Osteoblast (primary cell): ENCODE measurements at regions not wholly inside any gene's neighbourhood (a gene's known extent, or its start where the extent isn't known, plus 50 kb on each side); places are given as distances from the start of the nearest gene placed in this dataset.
A peak's percentile ranks its signal among the peaks of the same experiment; 100 is the strongest.
"Not testable (repeated sequence)": the region's sequence is repeated elsewhere in the genome, so short reads cannot be mapped to it uniquely, and the experiment has no call there.

ENCODE experiments used
- DNase-seq: peaks from one replicate; pipeline ENCODE4 v3.0.0; 2011; ENCODE audit warnings: low spot score, mixed read lengths; ENCODE audit not compliant: insufficient read length; ENCODE audit errors: missing footprints
- H2AFZ ChIP-seq: 2 replicates; pipeline ENCODE4 v1.6.0; 2011; ENCODE audit warnings: mild to moderate bottlenecking, low read length
- H3K27ac ChIP-seq: 2 replicates; pipeline ENCODE4 v1.5.1; 2011; ENCODE audit warnings: mild to moderate bottlenecking, low read depth, low read length, moderate library complexity
- H3K27me3 ChIP-seq: 2 replicates; pipeline ENCODE4 v1.6.0; 2012; ENCODE audit warnings: mild to moderate bottlenecking, control low read depth, inconsistent platforms, low read length, moderate library complexity; ENCODE audit not compliant: insufficient read depth
- H3K36me3 ChIP-seq: 2 replicates; pipeline ENCODE4 v1.5.1; 2011; ENCODE audit warnings: mild to moderate bottlenecking, low read length, control low read depth, moderate library complexity; ENCODE audit not compliant: insufficient read depth
- H3K4me1 ChIP-seq: 2 replicates; pipeline ENCODE4 v1.5.1; 2011; ENCODE audit warnings: mild to moderate bottlenecking, low read length, control low read depth, moderate library complexity; ENCODE audit not compliant: insufficient read depth
- H3K4me2 ChIP-seq: 2 replicates; pipeline ENCODE4 v1.6.0; 2011; ENCODE audit warnings: mild to moderate bottlenecking, low read length; ENCODE audit not compliant: insufficient read depth
- H3K4me3 ChIP-seq: fragments of 200-600 bp; sonication (generic); 3 replicates; pipeline ENCODE4 v1.5.1; 2012; ENCODE audit warnings: mild to moderate bottlenecking, low read length, inconsistent platforms; ENCODE audit not compliant: insufficient read depth
- H3K79me2 ChIP-seq: 2 replicates; pipeline ENCODE4 v1.6.0; 2012; ENCODE audit warnings: mild to moderate bottlenecking, low read length, control low read depth, inconsistent platforms; ENCODE audit not compliant: insufficient read depth
- H3K9me3 ChIP-seq: 2 replicates; pipeline ENCODE4 v1.5.1; 2011; ENCODE audit warnings: low read depth, low read length, control low read depth
- H4K20me1 ChIP-seq: 2 replicates; pipeline ENCODE4 v1.6.0; 2012; ENCODE audit warnings: mild to moderate bottlenecking, low read length, control low read depth; ENCODE audit not compliant: insufficient read depth
- TF ChIP-seq, protein P1 (sequence below): IDR thresholded peaks from 2 replicates; pipeline ENCODE4 v1.5.1; 2011; ENCODE audit warnings: mild to moderate bottlenecking, low read depth, low read length, moderate library complexity; ENCODE audit errors: extremely low read depth

DNA sequence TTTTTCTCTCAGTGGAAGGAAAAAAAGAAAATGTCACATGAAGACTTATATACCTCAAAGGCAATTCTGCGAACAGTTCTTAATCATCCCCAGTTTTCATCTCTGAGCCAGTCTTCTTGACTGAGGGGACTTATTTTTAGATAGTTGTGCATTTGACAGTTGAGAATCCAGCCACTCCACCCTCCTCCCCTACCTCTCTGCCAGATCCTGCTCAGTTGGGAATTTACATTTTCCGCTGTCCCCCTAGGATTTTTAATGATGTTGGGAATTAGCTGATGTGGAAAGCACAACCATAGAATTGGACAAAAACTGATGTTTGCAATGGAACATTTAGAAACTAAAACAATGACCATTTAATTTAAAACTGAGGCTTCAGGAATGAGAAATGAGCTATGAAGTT is 194.3 kb upstream of the PIK3R1 start:
- Histone ChIP-seq H3K4me3 (no peak overlapping the region), H3K79me2 (no peaks in the 10 kb centered on the region), H2AFZ (no peak overlapping the region), H4K20me1 (no peaks in the 10 kb centered on the region), H3K36me3 (no peaks in the 10 kb centered on the region), H3K27me3 (no peaks in the 10 kb centered on the region), H3K4me1 (no peaks in the 10 kb centered on the region), H3K4me2 (no peak overlapping the region), H3K9me3 (no peaks in the 10 kb centered on the region), H3K27ac (no peak overlapping the region)
- DNase-seq, result peak; percentile 52
- TF ChIP-seq, protein P1, sequence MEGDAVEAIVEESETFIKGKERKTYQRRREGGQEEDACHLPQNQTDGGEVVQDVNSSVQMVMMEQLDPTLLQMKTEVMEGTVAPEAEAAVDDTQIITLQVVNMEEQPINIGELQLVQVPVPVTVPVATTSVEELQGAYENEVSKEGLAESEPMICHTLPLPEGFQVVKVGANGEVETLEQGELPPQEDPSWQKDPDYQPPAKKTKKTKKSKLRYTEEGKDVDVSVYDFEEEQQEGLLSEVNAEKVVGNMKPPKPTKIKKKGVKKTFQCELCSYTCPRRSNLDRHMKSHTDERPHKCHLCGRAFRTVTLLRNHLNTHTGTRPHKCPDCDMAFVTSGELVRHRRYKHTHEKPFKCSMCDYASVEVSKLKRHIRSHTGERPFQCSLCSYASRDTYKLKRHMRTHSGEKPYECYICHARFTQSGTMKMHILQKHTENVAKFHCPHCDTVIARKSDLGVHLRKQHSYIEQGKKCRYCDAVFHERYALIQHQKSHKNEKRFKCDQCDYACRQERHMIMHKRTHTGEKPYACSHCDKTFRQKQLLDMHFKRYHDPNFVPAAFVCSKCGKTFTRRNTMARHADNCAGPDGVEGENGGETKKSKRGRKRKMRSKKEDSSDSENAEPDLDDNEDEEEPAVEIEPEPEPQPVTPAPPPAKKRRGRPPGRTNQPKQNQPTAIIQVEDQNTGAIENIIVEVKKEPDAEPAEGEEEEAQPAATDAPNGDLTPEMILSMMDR, result no peak

DNA sequence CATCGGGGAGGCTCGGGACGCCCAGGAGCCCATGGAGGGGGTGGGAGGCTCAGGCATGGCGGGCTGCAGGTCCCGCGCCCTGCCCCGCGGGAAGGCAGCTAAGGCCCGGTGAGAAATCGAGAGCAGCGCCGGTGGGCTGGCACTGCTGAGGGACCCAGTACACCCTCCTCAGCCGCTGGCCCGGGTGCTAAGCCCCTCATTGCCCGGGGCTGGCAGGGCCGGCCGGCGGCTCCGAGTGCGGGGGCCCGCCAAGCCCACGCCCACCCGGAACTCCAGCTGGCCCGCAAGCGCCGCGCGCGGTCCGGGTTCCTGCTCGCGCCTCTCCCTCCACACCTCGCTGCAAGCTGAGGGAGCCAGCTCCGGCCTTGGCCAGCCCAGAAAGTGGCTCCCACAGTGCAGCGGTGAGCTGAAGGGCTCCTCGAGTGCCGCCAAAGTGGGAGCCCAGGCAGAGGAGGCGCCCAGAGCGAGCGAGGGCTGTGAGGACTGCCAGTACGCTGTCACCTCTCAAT is 195.0 kb upstream of the PIK3R1 start:
- H3K36me3 ChIP-seq, H4K20me1 ChIP-seq, DNase-seq, H3K79me2 ChIP-seq, H2AFZ ChIP-seq, H3K9me3 ChIP-seq, H3K4me3 ChIP-seq, H3K4me1 ChIP-seq, H3K4me2 ChIP-seq, H3K27me3 ChIP-seq, H3K27ac ChIP-seq: not testable (repeated sequence)

DNA sequence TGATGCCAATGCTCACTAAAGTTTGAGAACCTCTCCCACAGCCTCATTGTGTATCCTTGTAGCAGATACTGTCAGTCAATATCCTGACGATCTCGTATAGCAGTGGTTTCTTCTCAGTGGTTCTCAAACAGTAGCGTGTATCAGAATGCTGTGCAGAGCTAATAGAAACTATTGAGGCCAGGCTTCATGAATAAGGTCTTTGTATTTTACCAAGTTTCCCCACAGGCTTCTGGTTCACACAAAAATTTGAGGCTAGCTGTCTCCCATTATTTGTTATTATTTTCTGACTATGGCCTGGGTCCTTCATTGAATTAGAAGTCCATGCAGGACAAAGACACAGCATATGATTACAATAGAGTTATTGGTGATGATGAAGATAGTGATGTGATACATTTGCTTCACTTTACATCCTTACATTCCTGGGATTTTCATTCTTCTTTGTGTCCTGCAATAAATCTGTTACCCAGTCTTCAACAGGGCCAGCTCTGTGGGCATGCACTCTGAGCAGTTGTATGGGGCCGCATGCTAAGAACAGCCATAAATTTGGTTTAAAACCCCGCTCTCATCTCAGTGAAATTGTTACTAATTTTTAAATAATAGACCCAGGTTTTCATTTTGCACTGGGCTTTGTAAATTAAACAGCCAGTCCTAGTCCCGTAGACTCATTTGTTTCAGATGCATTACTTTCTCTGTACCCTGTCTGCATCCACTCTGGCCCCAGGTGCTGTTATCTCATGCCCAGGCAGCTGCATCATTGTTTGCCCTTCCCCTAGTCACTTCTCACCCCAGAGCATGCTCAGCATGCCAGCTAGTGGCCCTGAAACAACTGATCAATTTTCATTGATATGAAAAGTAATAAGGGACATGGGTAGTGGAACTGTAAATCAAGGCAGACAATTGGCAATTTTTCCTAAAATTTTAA is 199.9 kb upstream of the PIK3R1 start:
- no peaks in the 10 kb centered on the region for H3K9me3 ChIP-seq
- H3K4me2 ChIP-seq, result no peak overlapping the region
- no peak overlapping the region for H3K27ac ChIP-seq
- TF ChIP-seq, protein P1, result no peak
- H3K27me3 ChIP-seq, result no peaks in the 10 kb centered on the region
- H2AFZ ChIP-seq, result no peak overlapping the region
- no peaks in the 10 kb centered on the region for H3K36me3 ChIP-seq
- no peak for DNase-seq
- H3K4me1 ChIP-seq, result peaks cover 11% of the 10 kb centered on the region
- no peaks in the 10 kb centered on the region for H3K79me2 ChIP-seq
- no peak overlapping the region for H3K4me3 ChIP-seq
- no peaks in the 10 kb centered on the region for H4K20me1 ChIP-seq

DNA sequence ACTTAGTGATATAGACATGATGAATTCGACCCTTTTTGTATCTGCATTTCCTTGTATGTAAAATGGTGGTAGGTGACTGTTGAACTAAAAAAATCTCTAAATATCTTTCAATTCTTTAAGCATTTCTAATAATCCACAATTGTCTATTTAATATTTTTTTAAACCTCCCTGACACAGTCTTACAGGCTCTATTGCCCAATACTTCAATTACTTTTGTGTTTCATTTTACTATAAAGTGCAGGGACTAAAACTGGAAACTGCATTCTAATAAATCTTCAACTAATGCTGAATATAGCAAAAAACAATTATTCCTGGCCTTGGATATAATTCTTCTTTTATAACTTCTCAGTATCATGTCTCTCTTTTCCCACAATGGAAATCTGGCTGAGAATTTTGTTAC is 202.7 kb upstream of the PIK3R1 start:
- Histone ChIP-seq H3K4me3 (no peak overlapping the region), H3K27ac (peak overlapping the region; percentile 7)
- TF ChIP-seq, protein P1, result no peak

More for the DNA sequence above, 202.7 kb upstream of the PIK3R1 start:
- H3K4me1 ChIP-seq, result peaks cover 11% of the 10 kb centered on the region
- H2AFZ ChIP-seq, result no peak overlapping the region
- peak overlapping the region; percentile 3 for H3K4me2 ChIP-seq
- H3K36me3 ChIP-seq, result no peaks in the 10 kb centered on the region
- no peaks in the 10 kb centered on the region for H3K27me3 ChIP-seq
- H3K9me3 ChIP-seq, result no peaks in the 10 kb centered on the region
- DNase-seq, result no peak
- H3K79me2 ChIP-seq, result no peaks in the 10 kb centered on the region
- no peaks in the 10 kb centered on the region for H4K20me1 ChIP-seq
